ENCODE measurements at regions not wholly inside any gene's neighbourhood (a gene's known extent, or its start where the extent isn't known, plus 50 kb on each side); places are given as distances from the start of the nearest gene placed in this dataset.

- TF ChIP-seq CTCF (IDR thresholded peaks at IDR 0.05) (no peak), EZH2 (IDR thresholded peaks at IDR 0.05; ENCODE audit: borderline replicate concordance, insufficient read depth, low read depth, low read length, poor library complexity, severe bottlenecking) (no peak)
These were observed 60.1 kb upstream of the RUNX3 start for GRCh38 chr1:24990136-24990535.
